ENCODE measurements at regions not wholly inside any gene's neighbourhood (a gene's known extent, or its start where the extent isn't known, plus 50 kb on each side); places are given as distances from the start of the nearest gene placed in this dataset.

GRCh38 chr7:41059796-41060195 lies 643.1 kb downstream of the INHBA start:
- no peak for DNase-seq

- DNase-seq, result no peak
Observed at GRCh38 chr7:41058986-41059741, 643.7 kb downstream of the INHBA start.

- no peak for DNase-seq
Observed at GRCh38 chr7:41054960-41055661, 647.8 kb downstream of the INHBA start.

GRCh38 chr7:41053820-41054219 lies 649.1 kb downstream of the INHBA start:
- no peak for DNase-seq

- no peak for DNase-seq
Observed at GRCh38 chr7:41052736-41053135, 650.2 kb downstream of the INHBA start.

GRCh38 chr7:41052201-41052600 lies 650.7 kb downstream of the INHBA start:
- DNase-seq, result no peak

- DNase-seq, result no peak
Observed at GRCh38 chr7:41051535-41051934, 651.4 kb downstream of the INHBA start.

GRCh38 chr7:41051062-41051461 lies 651.8 kb downstream of the INHBA start:
- DNase-seq, result no peak

GRCh38 chr7:41048771-41049170 lies 654.1 kb downstream of the INHBA start:
- no peak for DNase-seq

- DNase-seq, result no peak
Observed at GRCh38 chr7:41047789-41048191, 655.1 kb downstream of the INHBA start.

GRCh38 chr7:41047211-41047610 lies 655.7 kb downstream of the INHBA start:
- DNase-seq, result no peak

- no peak for DNase-seq
Observed at GRCh38 chr7:41046776-41047175, 656.1 kb downstream of the INHBA start.

- no peak for DNase-seq
Observed at GRCh38 chr7:41046221-41046761, 656.6 kb downstream of the INHBA start.

GRCh38 chr7:41045556-41046123 lies 657.2 kb downstream of the INHBA start:
- DNase-seq, result no peak

GRCh38 chr7:41039981-41040380 lies 662.9 kb downstream of the INHBA start:
- no peak for DNase-seq

- no peak for DNase-seq
Observed at GRCh38 chr7:41039386-41039953, 663.4 kb downstream of the INHBA start.

- no peak for DNase-seq
Observed at GRCh38 chr7:41038211-41038610, 664.7 kb downstream of the INHBA start.

- no peak for DNase-seq
Observed at GRCh38 chr7:41037691-41038090, 665.2 kb downstream of the INHBA start.

GRCh38 chr7:41035794-41036193 lies 667.1 kb downstream of the INHBA start:
- DNase-seq, result no peak

GRCh38 chr7:41033500-41033899 lies 669.4 kb downstream of the INHBA start:
- no peak for DNase-seq

- no peak for DNase-seq
Observed at GRCh38 chr7:41030673-41031072, 672.2 kb downstream of the INHBA start.

- no peak for DNase-seq
Observed at GRCh38 chr7:41029072-41029499, 673.8 kb downstream of the INHBA start.

GRCh38 chr7:41028580-41028979 lies 674.3 kb downstream of the INHBA start:
- DNase-seq, result no peak

Data from bone marrow (tissue), 2 donors.